ENCODE measurements at regions not wholly inside any gene's neighbourhood (a gene's known extent, or its start where the extent isn't known, plus 50 kb on each side); places are given as distances from the start of the nearest gene placed in this dataset.
"Not testable (repeated sequence)": the region's sequence is repeated elsewhere in the genome, so short reads cannot be mapped to it uniquely, and the experiment has no call there.

GRCh38 chr6:23851522-23851921 lies 274.5 kb upstream of the NRSN1 start:
- DNase-seq (ENCODE audit: low read depth in 2 of 2) = no peak

DNA sequence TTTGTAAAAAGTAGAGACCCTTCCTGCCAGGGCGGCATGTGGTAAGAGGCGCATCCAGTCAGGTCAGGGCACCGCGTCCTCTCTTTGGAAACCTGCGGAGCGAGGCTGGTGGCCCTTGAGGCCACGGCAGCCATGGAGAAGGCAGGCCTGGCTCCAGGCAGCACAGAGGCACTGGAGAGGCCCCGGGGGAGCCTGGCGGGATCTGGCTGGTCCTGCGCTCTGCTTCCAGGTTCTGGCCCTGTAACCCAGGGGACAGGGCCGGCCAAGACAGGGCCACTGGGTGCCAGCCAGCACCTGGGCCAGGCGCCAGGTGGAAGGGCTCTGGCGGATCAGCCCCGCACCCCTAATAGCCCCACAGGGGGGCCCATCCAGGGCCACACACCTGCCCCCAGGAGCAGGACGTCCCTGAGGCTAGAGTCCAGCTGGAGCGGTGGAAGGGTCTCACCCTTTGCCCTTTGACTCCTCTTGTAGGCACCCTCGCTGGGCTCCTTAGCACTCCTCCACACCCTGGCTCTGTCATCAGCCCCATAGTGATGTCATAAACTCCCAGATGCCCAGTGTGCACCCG lies 272.4 kb upstream of the NRSN1 start:
- not testable (repeated sequence) for DNase-seq (ENCODE audit: low read depth in 2 of 2)

GRCh38 chr6:23854154-23854553 lies 271.9 kb upstream of the NRSN1 start:
- DNase-seq (ENCODE audit: low read depth in 2 of 2) = not testable (repeated sequence)

- no peak for DNase-seq (ENCODE audit: low read depth in 2 of 2)
These were observed 270.4 kb upstream of the NRSN1 start for GRCh38 chr6:23855497-23856116.

DNA sequence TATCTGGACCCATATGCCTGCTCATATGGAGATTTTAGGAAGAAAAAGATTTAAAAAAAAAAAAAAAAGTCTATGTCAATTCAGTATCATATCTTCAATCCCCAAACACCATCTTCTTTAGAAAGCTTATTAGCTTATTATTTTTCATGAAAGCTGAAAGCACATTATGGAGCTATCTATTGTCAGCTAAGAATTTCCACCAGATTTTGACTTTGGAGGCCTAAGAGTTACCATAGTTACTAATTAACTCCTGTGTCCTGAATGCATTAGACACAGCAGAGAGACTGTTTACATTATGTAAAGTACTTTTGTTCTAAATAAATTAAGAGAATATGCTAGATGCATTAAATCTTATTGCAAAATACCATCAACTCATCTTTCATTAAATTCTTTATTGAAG lies 255.5 kb upstream of the NRSN1 start:
- no peak for DNase-seq (ENCODE audit: low read depth in 2 of 2)

GRCh38 chr6:23873161-23873560 lies 252.9 kb upstream of the NRSN1 start:
- no peak for DNase-seq (ENCODE audit: low read depth in 2 of 2)

- DNase-seq (ENCODE audit: low read depth in 2 of 2) = no peak
These were observed 251.0 kb upstream of the NRSN1 start for GRCh38 chr6:23875006-23875405.

DNA sequence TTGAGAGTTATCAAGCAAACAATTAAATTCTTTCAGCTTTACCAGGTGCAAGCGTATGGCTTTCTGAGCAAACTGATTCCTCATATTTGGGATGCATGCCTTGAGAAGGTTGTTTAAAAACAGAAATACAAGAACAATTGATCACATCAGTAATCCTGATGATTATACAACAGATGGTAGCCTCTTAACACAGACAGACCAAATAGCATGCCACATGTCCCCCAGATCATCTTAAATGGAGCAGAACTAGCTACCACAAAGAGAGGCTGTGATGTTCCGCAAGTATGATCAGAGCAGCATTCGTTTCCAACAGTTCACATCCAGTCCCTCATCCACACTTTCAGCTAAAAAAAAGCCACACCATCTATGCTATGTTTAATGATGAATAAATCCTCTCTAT lies 246.2 kb upstream of the NRSN1 start:
- DNase-seq (ENCODE audit: low read depth in 2 of 2) = no peak

DNA sequence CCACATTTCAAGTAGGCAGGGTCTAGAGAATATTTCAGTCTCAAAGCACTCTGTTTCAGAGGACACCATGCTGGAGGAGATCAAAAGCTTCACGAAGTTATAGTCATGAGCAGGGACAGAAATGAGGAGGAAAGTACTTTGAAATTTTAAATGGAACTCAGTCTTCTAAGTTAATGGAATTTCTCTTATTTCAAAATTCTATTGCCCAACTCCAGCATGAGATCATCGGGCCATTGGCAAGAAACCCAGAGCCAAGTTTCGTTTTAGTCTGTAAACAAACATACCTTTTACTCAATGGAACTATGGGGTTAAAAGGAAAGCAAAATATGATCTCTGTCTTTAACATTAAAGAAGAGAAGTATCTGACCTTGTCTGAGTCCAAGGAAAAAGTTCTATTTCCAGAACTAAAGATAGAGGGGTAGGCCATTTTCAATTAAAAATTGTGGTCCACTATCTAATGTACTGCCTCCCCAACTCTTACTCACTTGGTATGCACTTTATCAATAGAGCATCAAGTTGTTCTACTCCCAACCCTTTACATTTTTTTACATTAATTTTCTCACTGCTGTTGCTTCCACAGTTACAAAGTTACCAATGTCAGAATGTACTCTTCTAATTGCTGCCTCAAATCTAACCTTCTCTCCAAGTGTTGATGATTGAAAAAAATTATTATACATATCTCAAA lies 235.3 kb upstream of the NRSN1 start:
- no peak for DNase-seq (ENCODE audit: low read depth in 2 of 2)

- no peak for DNase-seq (ENCODE audit: low read depth in 2 of 2)
These were observed 220.7 kb upstream of the NRSN1 start for GRCh38 chr6:23905133-23905815.

DNA sequence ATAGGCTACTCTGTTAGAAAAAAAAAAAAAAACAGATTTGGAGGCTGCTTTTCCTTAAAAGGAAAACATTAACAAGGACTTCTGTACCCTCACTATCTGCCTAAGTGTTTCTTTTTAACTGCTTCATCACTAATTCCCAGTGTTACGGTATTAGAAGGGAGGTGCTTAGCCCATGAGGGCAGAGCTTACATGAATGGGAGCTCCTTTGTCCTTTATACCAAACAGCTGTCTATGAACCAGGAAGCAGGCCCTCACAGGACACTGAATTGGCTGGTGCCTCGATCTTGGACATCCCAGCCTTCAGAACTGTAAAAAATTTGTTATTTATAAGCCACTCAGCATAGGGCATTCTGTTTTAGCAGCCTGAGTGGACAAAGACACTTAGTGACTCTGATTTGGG lies 215.6 kb upstream of the NRSN1 start:
- DNase-seq (ENCODE audit: low read depth in 2 of 2) = no peak

GRCh38 chr6:23927935-23928334 lies 198.1 kb upstream of the NRSN1 start:
- DNase-seq (ENCODE audit: low read depth in 2 of 2) = no peak

DNA sequence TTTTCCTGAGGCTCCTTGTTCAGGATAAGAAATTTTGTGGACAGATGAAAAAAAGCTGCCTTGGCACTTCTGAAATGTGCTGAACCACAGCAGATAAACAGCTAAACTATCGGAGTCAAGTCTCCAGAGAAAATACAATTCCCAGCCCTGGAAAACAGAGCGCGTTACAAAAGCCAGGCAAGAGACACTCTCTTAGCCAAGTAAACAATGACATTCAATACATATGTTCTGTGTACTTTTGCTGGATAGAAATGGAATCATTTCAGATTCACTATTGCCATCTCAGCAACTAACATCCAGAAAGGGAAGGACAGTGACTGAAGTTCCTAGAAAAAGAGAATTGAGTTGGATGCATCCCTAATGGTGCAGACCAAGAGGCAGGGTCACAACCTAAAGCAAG lies 196.8 kb upstream of the NRSN1 start:
- no peak for DNase-seq (ENCODE audit: low read depth in 2 of 2)

GRCh38 chr6:23940466-23940865 lies 185.5 kb upstream of the NRSN1 start:
- DNase-seq (ENCODE audit: low read depth in 2 of 2) = no peak

DNA sequence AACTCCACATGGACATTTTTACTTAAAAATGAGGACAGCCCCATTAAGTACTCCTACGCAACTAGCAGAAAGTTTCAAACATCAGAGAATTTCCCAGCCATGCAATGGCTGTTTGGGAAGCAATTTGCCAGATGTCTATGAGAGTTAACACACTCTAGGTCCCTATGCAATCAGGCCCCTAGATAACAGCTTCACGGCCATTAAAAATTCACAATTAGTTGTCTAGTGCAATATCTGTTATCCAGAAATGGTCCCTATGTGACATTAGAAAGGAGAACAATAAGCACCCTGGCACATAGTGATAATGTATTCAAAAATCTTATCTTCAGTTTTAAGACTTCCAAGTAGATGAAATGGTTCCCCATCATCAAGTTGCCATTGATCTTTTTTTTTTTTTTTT lies 174.3 kb upstream of the NRSN1 start:
- no peak for DNase-seq (ENCODE audit: low read depth in 2 of 2)

DNA sequence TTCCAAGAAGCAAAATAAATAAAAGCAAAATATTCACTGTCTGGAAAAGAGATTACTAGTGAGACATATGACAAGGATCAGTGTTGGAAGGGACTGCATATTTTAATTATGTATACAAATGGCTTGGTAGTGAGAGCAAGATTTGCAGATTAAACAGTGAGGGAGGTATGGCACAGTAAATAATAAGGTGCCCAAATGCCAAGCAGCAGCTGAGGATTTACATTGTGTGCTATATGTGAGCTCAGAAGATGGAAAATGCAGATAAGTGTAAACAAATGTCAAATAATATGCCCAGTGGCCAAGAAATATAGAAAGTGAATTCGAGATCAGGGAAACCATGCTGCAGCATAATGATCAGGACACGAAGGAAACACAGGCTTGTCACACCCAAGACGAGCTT lies 173.8 kb upstream of the NRSN1 start:
- DNase-seq (ENCODE audit: low read depth in 2 of 2) = no peak

DNA sequence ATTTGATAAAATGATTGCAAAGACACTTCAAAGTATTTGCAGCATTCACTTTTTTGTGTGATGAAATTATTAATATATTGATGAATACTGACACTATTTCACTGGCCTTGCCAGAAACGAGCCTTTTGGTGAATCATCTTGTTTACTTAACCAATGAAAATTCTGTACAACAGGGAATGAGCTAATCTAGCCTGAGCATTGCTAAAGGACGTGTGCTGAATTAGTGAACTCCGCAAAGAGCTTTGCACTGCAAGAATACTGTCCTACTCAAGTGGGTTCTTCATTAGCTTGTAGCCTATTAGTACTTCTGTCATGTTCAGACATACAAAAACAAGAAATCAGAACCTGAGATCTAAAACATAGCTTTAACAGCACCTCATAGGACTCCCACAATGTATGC lies 172.0 kb upstream of the NRSN1 start:
- no peak for DNase-seq (ENCODE audit: low read depth in 2 of 2)

DNA sequence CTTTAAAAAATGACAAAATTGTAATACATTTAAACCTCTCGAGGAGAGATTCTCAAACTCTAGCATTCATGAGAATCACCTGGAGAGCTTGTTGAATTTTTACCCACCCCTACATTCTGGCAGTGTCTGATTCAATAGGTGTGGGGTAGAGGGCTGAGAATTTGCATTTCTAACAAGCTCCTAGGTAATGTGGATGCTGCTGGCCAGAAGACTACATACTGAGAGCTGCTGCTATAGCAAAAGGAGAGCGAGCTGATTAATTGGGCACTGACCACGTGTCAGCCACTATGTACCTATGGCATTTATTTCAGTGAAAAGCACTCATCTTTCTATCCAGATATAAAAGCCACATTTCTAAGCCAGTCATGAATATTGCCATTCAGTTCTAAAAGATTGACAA lies 169.0 kb upstream of the NRSN1 start:
- DNase-seq (ENCODE audit: low read depth in 2 of 2) = no peak

- no peak for DNase-seq (ENCODE audit: low read depth in 2 of 2)
These were observed 161.2 kb upstream of the NRSN1 start for GRCh38 chr6:23964865-23965264.

- DNase-seq (ENCODE audit: low read depth in 2 of 2) = no peak
These were observed 156.7 kb upstream of the NRSN1 start for GRCh38 chr6:23969344-23969743.

- no peak for DNase-seq (ENCODE audit: low read depth in 2 of 2)
These were observed 148.3 kb upstream of the NRSN1 start for GRCh38 chr6:23977706-23978105.

DNA sequence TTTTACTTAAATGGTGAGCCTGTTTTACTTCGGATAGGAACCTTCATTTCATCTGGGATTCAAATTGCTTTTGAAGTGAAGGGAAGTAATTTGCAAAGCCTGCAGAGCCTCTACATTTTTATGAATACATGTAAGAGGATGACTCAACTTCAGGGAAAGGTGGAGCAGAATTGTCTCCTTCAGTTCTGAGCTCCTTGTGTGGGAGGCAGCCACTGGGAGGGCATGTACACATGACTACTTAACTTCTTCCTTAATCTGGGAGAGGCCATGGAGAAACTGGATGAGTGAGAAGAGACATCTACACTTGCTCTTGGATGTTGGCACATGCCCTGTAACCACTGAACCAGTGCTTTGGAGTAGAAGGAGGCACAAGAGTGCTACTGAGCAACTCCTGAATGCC lies 145.1 kb upstream of the NRSN1 start:
- DNase-seq (ENCODE audit: low read depth in 2 of 2) = no peak

- DNase-seq (ENCODE audit: low read depth in 2 of 2) = no peak
These were observed 144.1 kb upstream of the NRSN1 start for GRCh38 chr6:23981923-23982322.
